ENCODE measurements at regions not wholly inside any gene's neighbourhood (a gene's known extent, or its start where the extent isn't known, plus 50 kb on each side); places are given as distances from the start of the nearest gene placed in this dataset.
A peak's percentile ranks its signal among the peaks of the same experiment; 100 is the strongest.

- Histone ChIP-seq H3K27me3 (ENCODE audit: control insufficient read depth in 4 of 4, insufficient read depth in 4 of 4, low read length in 3 of 4) (no peaks in the 10 kb centered on the region), H3K9ac (ENCODE audit: low read depth in 1 of 2, low read length in 2 of 2) (no peak overlapping the region), H3K4me3 (ENCODE audit: low read depth in 1 of 3, low read length in 3 of 3) (peak overlapping the region in 1 of 3 donors; percentile 9), H3K9me3 (ENCODE audit: control insufficient read depth in 4 of 4, low read length in 3 of 4) (no peaks in the 10 kb centered on the region), H3K27ac (ENCODE audit: low read depth in 1 of 2, low read length in 2 of 2) (no peak overlapping the region), H3K36me3 (ENCODE audit: control insufficient read depth in 4 of 4, insufficient read depth in 3 of 4, low read depth in 1 of 4, low read length in 3 of 4) (no peaks in the 10 kb centered on the region), H3K4me1 (ENCODE audit: control insufficient read depth in 4 of 4, insufficient read depth in 4 of 4, low read length in 3 of 4) (peaks cover 0 to 5% (median 3%) of the 10 kb centered on the region in 4 donors)
- TF ChIP-seq ZBTB33 (IDR thresholded peaks at IDR 0.05) (no peak), HNF4A (conservative IDR thresholded peaks at IDR 0.05) (no peak), MAX (IDR thresholded peaks at IDR 0.05) (no peak), YY1 (IDR thresholded peaks at IDR 0.05) (no peak), ATF3 (IDR thresholded peaks at IDR 0.05) (no peak), JUND (IDR thresholded peaks at IDR 0.05) (no peak), EGR1 (IDR thresholded peaks at IDR 0.05; ENCODE audit: low read depth in 2 of 2) (no peak), TAF1 (conservative IDR thresholded peaks at IDR 0.05) (no peak), SP1 (IDR thresholded peaks at IDR 0.05) (no peak), HNF4G (IDR thresholded peaks at IDR 0.05) (no peak), FOXA1 (IDR thresholded peaks at IDR 0.05) (no peak), RAD21 (IDR thresholded peaks at IDR 0.05) (no peak), FOXA2 (IDR thresholded peaks at IDR 0.05) (no peak), NR2F2 (IDR thresholded peaks at IDR 0.05) (no peak), GABPA (IDR thresholded peaks at IDR 0.05 in 1 of 2, conservative IDR thresholded peaks at IDR 0.05 in 1 of 2) (no peak), RXRA (IDR thresholded peaks at IDR 0.05) (no peak)
- TF ChIP-seq, protein P1, sequence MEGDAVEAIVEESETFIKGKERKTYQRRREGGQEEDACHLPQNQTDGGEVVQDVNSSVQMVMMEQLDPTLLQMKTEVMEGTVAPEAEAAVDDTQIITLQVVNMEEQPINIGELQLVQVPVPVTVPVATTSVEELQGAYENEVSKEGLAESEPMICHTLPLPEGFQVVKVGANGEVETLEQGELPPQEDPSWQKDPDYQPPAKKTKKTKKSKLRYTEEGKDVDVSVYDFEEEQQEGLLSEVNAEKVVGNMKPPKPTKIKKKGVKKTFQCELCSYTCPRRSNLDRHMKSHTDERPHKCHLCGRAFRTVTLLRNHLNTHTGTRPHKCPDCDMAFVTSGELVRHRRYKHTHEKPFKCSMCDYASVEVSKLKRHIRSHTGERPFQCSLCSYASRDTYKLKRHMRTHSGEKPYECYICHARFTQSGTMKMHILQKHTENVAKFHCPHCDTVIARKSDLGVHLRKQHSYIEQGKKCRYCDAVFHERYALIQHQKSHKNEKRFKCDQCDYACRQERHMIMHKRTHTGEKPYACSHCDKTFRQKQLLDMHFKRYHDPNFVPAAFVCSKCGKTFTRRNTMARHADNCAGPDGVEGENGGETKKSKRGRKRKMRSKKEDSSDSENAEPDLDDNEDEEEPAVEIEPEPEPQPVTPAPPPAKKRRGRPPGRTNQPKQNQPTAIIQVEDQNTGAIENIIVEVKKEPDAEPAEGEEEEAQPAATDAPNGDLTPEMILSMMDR (IDR thresholded peaks at IDR 0.05; ENCODE audit: low read depth, low read length, missing input control) = no peak
- TF ChIP-seq, protein P2, sequence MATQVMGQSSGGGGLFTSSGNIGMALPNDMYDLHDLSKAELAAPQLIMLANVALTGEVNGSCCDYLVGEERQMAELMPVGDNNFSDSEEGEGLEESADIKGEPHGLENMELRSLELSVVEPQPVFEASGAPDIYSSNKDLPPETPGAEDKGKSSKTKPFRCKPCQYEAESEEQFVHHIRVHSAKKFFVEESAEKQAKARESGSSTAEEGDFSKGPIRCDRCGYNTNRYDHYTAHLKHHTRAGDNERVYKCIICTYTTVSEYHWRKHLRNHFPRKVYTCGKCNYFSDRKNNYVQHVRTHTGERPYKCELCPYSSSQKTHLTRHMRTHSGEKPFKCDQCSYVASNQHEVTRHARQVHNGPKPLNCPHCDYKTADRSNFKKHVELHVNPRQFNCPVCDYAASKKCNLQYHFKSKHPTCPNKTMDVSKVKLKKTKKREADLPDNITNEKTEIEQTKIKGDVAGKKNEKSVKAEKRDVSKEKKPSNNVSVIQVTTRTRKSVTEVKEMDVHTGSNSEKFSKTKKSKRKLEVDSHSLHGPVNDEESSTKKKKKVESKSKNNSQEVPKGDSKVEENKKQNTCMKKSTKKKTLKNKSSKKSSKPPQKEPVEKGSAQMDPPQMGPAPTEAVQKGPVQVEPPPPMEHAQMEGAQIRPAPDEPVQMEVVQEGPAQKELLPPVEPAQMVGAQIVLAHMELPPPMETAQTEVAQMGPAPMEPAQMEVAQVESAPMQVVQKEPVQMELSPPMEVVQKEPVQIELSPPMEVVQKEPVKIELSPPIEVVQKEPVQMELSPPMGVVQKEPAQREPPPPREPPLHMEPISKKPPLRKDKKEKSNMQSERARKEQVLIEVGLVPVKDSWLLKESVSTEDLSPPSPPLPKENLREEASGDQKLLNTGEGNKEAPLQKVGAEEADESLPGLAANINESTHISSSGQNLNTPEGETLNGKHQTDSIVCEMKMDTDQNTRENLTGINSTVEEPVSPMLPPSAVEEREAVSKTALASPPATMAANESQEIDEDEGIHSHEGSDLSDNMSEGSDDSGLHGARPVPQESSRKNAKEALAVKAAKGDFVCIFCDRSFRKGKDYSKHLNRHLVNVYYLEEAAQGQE (IDR thresholded peaks at IDR 0.05) = no peak
- no peak for DNase-seq (ENCODE audit: low spot score)
- WGBS = 91% methylated on average over 1 of the region's 1 CpG
Observed at GRCh38 chr5:82544004-82544403, 265.9 kb upstream of the RPS23 start.
